Anterior cingulate cortex (tissue), 58 donors: ENCODE measurements at regions not wholly inside any gene's neighbourhood (a gene's known extent, or its start where the extent isn't known, plus 50 kb on each side); places are given as distances from the start of the nearest gene placed in this dataset.
"Not testable (repeated sequence)": the region's sequence is repeated elsewhere in the genome, so short reads cannot be mapped to it uniquely, and the experiment has no call there.

Experiments
- DNase-seq, 58 donors: peaks; one replicate each; lab custom pipeline; 2025; lab: John Stamatoyannopoulos, UW

GRCh38 chr5:66234241-66234640 is 90.1 kb downstream of the SREK1 start:
- no peak for DNase-seq

GRCh38 chr5:66238435-66238834 is 94.3 kb downstream of the SREK1 start:
- no peak for DNase-seq

GRCh38 chr5:66239034-66239433 is 94.9 kb downstream of the SREK1 start:
- DNase-seq = no peak

- no peak for DNase-seq
Measured at GRCh38 chr5:66241136-66241825, 97.2 kb downstream of the SREK1 start.

GRCh38 chr5:66242050-66242715 is 98.1 kb downstream of the SREK1 start:
- DNase-seq = no peak

- DNase-seq = no peak
Measured at GRCh38 chr5:66246608-66247007, 102.5 kb downstream of the SREK1 start.

- DNase-seq = no peak
Measured at GRCh38 chr5:66247176-66247960, 103.3 kb downstream of the SREK1 start.

GRCh38 chr5:66248874-66249273 is 104.8 kb downstream of the SREK1 start:
- no peak for DNase-seq

GRCh38 chr5:66249920-66250319 is 105.8 kb downstream of the SREK1 start:
- no peak for DNase-seq

- DNase-seq = no peak
Measured at GRCh38 chr5:66252849-66253248, 108.7 kb downstream of the SREK1 start.

- DNase-seq = no peak
Measured at GRCh38 chr5:66255714-66256113, 111.6 kb downstream of the SREK1 start.

- no peak for DNase-seq
Measured at GRCh38 chr5:66273121-66273520, 129.0 kb downstream of the SREK1 start.

GRCh38 chr5:66276986-66277385 is 132.9 kb downstream of the SREK1 start:
- no peak for DNase-seq

- DNase-seq = no peak
Measured at GRCh38 chr5:66277981-66278380, 133.9 kb downstream of the SREK1 start.

GRCh38 chr5:66281294-66281693 is 137.2 kb downstream of the SREK1 start:
- no peak for DNase-seq

- no peak for DNase-seq
Measured at GRCh38 chr5:66284588-66285342, 140.7 kb downstream of the SREK1 start.

- no peak for DNase-seq
Measured at GRCh38 chr5:66285343-66285922, 141.3 kb downstream of the SREK1 start.

GRCh38 chr5:66291771-66292170 is 147.7 kb downstream of the SREK1 start:
- no peak for DNase-seq

- DNase-seq = not testable (repeated sequence)
Measured at GRCh38 chr5:66293851-66294250, 149.8 kb downstream of the SREK1 start.

- DNase-seq = no peak
Measured at GRCh38 chr5:66299463-66299862, 155.4 kb downstream of the SREK1 start.
